Type B pancreatic cell (in vitro differentiated cells): ENCODE measurements at regions not wholly inside any gene's neighbourhood (a gene's known extent, or its start where the extent isn't known, plus 50 kb on each side); places are given as distances from the start of the nearest gene placed in this dataset.
A peak's percentile ranks its signal among the peaks of the same experiment; 100 is the strongest.

ENCODE experiments used
- DNase-seq: peaks from one replicate; pipeline ENCODE4 v3.0.0; 2021; ENCODE audit warnings: mixed read lengths; ENCODE audit not compliant: unreplicated experiment; ENCODE audit errors: extremely low spot score
- H3K27ac Mint-ChIP-seq: 2 replicates; pipeline ENCODE4 v1.8.0; 2021; ENCODE audit warnings: mild to moderate bottlenecking, mixed read lengths
- H3K27me3 Mint-ChIP-seq: 2 replicates; pipeline ENCODE4 v1.8.0; 2021; ENCODE audit warnings: mixed read lengths
- H3K36me3 Mint-ChIP-seq: 2 replicates; pipeline ENCODE4 v1.8.0; 2021; ENCODE audit warnings: mixed read lengths
- H3K4me1 Mint-ChIP-seq: one replicate; pipeline ENCODE4 v1.8.0; 2021; ENCODE audit warnings: mixed read lengths; ENCODE audit not compliant: unreplicated experiment
- H3K4me3 Mint-ChIP-seq: 2 replicates; pipeline ENCODE4 v1.8.0; 2021; ENCODE audit warnings: mild to moderate bottlenecking, mixed read lengths
- H3K9me3 Mint-ChIP-seq: 2 replicates; pipeline ENCODE4 v1.8.0; 2021; ENCODE audit warnings: mixed read lengths
- CTCF ChIP-seq: fragments of 200-600 bp; sonication (generic); conservative IDR thresholded peaks from 2 replicates; pipeline ENCODE4 v1.5.0; 2021; ENCODE audit warnings: antibody characterized with exemption, mild to moderate bottlenecking

DNA sequence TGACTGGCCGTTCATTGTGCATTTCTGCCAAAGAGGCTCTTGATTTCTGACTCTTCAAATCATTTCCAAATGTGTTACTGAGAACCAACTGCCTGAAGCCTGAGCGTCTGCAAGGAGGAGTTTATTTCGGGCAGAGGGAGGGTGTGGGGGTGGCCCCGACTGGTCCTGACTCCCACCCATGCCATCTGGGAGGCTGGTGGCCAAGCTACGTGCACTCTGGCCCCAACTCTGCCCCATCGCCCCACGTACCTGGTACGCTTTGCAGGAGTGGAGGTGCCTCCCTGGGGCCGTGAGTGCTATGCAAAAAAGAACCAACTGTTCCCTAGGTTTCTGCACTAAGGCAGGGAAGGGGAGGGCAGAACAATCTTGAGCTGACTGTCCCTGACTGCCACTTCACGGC, 846.8 kb downstream of the BRD1 start:
- Mint-ChIP-seq H3K27me3 (peaks cover 33% of the 10 kb centered on the region), H3K9me3 (no peaks in the 10 kb centered on the region), H3K4me1 (peaks cover 4% of the 10 kb centered on the region), H3K36me3 (no peaks in the 10 kb centered on the region), H3K4me3 (no peak overlapping the region), H3K27ac (no peak overlapping the region)
- no peak for TF ChIP-seq CTCF
- no peak for DNase-seq

DNA sequence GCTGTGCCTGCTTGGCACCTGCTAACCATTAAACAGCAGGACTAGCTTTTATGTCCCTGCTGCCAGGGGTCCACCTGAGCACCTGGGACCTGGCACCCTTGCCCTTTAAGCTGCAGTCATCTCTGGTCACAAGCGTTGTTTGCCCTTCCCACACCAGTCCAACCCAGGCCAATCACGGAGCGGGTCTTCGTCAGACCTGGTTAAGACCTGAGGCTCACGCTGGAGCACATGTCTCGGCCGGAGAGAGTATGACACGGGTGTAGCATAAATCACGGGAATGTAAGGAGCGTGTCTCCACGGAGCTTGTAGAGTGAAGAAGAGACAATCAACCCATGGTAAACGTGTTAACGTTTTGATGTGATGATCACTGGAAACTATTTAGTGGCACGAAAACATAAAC, 847.3 kb downstream of the BRD1 start:
- Mint-ChIP-seq H3K36me3 (no peaks in the 10 kb centered on the region), H3K4me3 (no peak overlapping the region), H3K27me3 (peaks cover 36% of the 10 kb centered on the region), H3K27ac (no peak overlapping the region), H3K4me1 (peaks cover 7% of the 10 kb centered on the region), H3K9me3 (no peaks in the 10 kb centered on the region)
- TF ChIP-seq CTCF, result no peak
- DNase-seq, result no peak

DNA sequence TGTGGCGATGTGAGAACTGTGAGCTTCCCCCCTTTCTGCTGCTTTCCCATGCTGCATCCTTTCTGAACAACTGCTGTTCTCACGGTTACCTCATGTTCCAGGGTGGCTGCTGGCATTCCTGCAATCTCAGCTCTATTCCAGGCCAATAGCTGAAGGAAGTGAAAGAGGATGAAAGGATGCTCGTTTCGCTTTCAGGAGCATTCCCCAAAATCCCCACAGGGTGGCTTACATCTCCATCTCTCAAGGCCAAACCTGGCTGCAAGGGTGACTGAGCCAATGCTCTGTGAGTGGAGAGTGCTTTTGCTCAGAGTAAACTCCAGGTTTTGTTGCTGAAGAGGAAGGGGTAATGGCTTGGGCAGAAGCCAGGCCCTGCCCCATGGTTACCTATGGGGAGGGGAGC, 848.2 kb downstream of the BRD1 start:
- H3K27me3 Mint-ChIP-seq, result peaks cover 37% of the 10 kb centered on the region

GRCh38 chr22:48976556-48977535, 850.8 kb downstream of the BRD1 start:
- peak; percentile 50 for DNase-seq
- no peak overlapping the region for H3K4me3 Mint-ChIP-seq
- no peak for TF ChIP-seq CTCF
- no peaks in the 10 kb centered on the region for H3K9me3 Mint-ChIP-seq
- H3K36me3 Mint-ChIP-seq, result no peaks in the 10 kb centered on the region
- H3K27ac Mint-ChIP-seq, result no peak overlapping the region
- peaks cover 32% of the 10 kb centered on the region for H3K27me3 Mint-ChIP-seq
- H3K4me1 Mint-ChIP-seq, result peaks cover 8% of the 10 kb centered on the region

More for the DNA sequence above, 848.2 kb downstream of the BRD1 start:
- Mint-ChIP-seq H3K36me3 (no peaks in the 10 kb centered on the region), H3K4me1 (peaks cover 8% of the 10 kb centered on the region), H3K9me3 (no peaks in the 10 kb centered on the region), H3K4me3 (no peak overlapping the region), H3K27ac (no peak overlapping the region)
- TF ChIP-seq CTCF, result peak; percentile 62
- no peak for DNase-seq

- Mint-ChIP-seq H3K9me3 (no peaks in the 10 kb centered on the region), H3K4me3 (no peak overlapping the region), H3K4me1 (peaks cover 8% of the 10 kb centered on the region), H3K36me3 (no peaks in the 10 kb centered on the region), H3K27me3 (peaks cover 37% of the 10 kb centered on the region), H3K27ac (no peak overlapping the region)
- no peak for DNase-seq
- no peak for TF ChIP-seq CTCF
Measured at GRCh38 chr22:48975886-48976285, 851.8 kb downstream of the BRD1 start.
